DOHH2 (cell line): ENCODE measurements at regions not wholly inside any gene's neighbourhood (a gene's known extent, or its start where the extent isn't known, plus 50 kb on each side); places are given as distances from the start of the nearest gene placed in this dataset.

ENCODE experiments used
- EZH2phosphoT487 ChIP-seq: fragments of 200-600 bp; sonication (generic); IDR thresholded peaks from 2 replicates; pipeline ENCODE4 v1.6.1; 2017; ENCODE audit warnings: borderline replicate concordance, mild to moderate bottlenecking, antibody characterized with exemption, low read length, moderate library complexity, mixed read lengths
- TF ChIP-seq, protein P1 (sequence below): fragments of 200-600 bp; sonication (generic); IDR thresholded peaks from one replicate; pipeline ENCODE4 v1.5.1; 2014; ENCODE audit warnings: antibody characterized with exemption, mild to moderate bottlenecking, low read depth, low read length; ENCODE audit not compliant: poor library complexity, severe bottlenecking

DNA sequence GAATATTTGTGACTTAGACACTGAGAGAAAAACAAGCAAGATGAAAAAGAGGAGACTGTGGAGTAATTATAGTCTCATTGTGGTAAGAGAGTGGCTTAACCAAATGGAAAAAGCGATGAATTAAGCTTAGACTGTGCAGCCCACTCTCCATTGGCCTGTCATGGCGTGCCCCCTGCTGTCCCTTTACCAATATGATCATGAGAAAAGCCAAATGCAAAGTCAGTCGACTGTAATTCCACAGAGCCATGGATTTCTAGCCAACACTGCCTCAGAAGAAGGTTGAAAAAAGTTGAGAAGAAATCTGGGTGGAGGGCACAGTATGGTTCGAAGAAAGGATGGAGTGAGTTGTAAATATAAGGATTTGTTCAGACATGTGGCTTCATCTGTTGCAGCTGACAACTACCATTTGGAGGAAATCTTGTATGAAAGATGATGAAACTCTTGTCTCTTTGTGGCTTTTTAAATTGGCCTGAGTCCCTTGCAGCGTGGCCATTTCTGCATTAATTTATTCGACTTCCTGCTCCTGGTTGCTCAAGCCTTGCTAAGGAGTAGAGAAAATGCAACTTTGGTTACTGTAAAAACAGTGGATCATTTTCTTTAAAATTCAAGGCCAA is 251.4 kb downstream of the DOK5 start:
- TF ChIP-seq, protein P1, sequence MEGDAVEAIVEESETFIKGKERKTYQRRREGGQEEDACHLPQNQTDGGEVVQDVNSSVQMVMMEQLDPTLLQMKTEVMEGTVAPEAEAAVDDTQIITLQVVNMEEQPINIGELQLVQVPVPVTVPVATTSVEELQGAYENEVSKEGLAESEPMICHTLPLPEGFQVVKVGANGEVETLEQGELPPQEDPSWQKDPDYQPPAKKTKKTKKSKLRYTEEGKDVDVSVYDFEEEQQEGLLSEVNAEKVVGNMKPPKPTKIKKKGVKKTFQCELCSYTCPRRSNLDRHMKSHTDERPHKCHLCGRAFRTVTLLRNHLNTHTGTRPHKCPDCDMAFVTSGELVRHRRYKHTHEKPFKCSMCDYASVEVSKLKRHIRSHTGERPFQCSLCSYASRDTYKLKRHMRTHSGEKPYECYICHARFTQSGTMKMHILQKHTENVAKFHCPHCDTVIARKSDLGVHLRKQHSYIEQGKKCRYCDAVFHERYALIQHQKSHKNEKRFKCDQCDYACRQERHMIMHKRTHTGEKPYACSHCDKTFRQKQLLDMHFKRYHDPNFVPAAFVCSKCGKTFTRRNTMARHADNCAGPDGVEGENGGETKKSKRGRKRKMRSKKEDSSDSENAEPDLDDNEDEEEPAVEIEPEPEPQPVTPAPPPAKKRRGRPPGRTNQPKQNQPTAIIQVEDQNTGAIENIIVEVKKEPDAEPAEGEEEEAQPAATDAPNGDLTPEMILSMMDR, result no peak
- no peak for TF ChIP-seq EZH2phosphoT487
